HCT116 (cell line): ENCODE measurements at regions not wholly inside any gene's neighbourhood (a gene's known extent, or its start where the extent isn't known, plus 50 kb on each side); places are given as distances from the start of the nearest gene placed in this dataset.
"Not testable (repeated sequence)": the region's sequence is repeated elsewhere in the genome, so short reads cannot be mapped to it uniquely, and the experiment has no call there.

ENCODE experiments used
- ATF3 ChIP-seq: IDR thresholded peaks from 2 replicates; pipeline ENCODE4 v1.6.1; 2012
- CTCF ChIP-seq, 3 experiments: fragments of 200-600 bp in 1 of 3; sonication (generic) in 1 of 3; IDR thresholded peaks in 2 of 3; conservative IDR thresholded peaks in 1 of 3; 2 replicates each; pipeline ENCODE4 v1.5.1; 2012 to 2017; ENCODE audit warnings: low read depth in 2 of 3, low read length in 2 of 3, antibody characterized with exemption in 1 of 3, borderline replicate concordance in 1 of 3, control low read depth in 1 of 3, mild to moderate bottlenecking in 1 of 3, mixed read lengths in 1 of 3, mixed run types in 1 of 3, moderate library complexity in 1 of 3; ENCODE audit not compliant: insufficient read depth in 1 of 3
- EZH2 ChIP-seq: fragments of 200-600 bp; sonication (generic); IDR thresholded peaks from 2 replicates; pipeline ENCODE4 v1.6.1; 2017; ENCODE audit warnings: antibody characterized with exemption, mixed run types
- EZH2phosphoT487 ChIP-seq: fragments of 200-600 bp; IDR thresholded peaks from 2 replicates; pipeline ENCODE4 v1.6.1; 2018; ENCODE audit warnings: antibody characterized with exemption, borderline replicate concordance
- MAX ChIP-seq: IDR thresholded peaks from 2 replicates; pipeline ENCODE4 v1.6.1; 2012
- POLR2A ChIP-seq: IDR thresholded peaks from 2 replicates; pipeline ENCODE4 v1.7.0; 2011; ENCODE audit warnings: borderline replicate concordance; ENCODE audit not compliant: insufficient read depth, insufficient read length; ENCODE audit errors: extremely low read depth
- POLR2AphosphoS5 ChIP-seq: IDR thresholded peaks from 2 replicates; pipeline ENCODE4 v1.6.1; 2011; ENCODE audit warnings: mild to moderate bottlenecking, low read depth, low read length, moderate library complexity
- RAD21 ChIP-seq: IDR thresholded peaks from 2 replicates; pipeline ENCODE4 v1.6.1; 2012; ENCODE audit warnings: low read depth, mild to moderate bottlenecking
- REST ChIP-seq: IDR thresholded peaks from 2 replicates; pipeline ENCODE4 v1.6.1; 2012; ENCODE audit warnings: low read depth

GRCh38 chr1:88597973-88598372 lies 86.1 kb upstream of the PKN2 start:
- TF ChIP-seq POLR2A; POLR2AphosphoS5; CTCF (IDR thresholded peaks at IDR 0.05 in 2 of 3, conservative IDR thresholded peaks at IDR 0.05 in 1 of 3; ENCODE audit: borderline replicate concordance in 1 of 3, insufficient read depth in 1 of 3, low read depth in 2 of 3, low read length in 2 of 3); ATF3; RAD21; REST; EZH2phosphoT487; EZH2; MAX: not testable (repeated sequence)
